ENCODE measurements at regions not wholly inside any gene's neighbourhood (a gene's known extent, or its start where the extent isn't known, plus 50 kb on each side); places are given as distances from the start of the nearest gene placed in this dataset.
"Not testable (repeated sequence)": the region's sequence is repeated elsewhere in the genome, so short reads cannot be mapped to it uniquely, and the experiment has no call there.

GRCh38 chr6:5836597-5836996 lies 170.1 kb downstream of the NRN1 start:
- DNase-seq = not testable (repeated sequence)

GRCh38 chr6:5833120-5833519 lies 173.6 kb downstream of the NRN1 start:
- no peak for DNase-seq

GRCh38 chr6:5832668-5833067 lies 174.1 kb downstream of the NRN1 start:
- no peak for DNase-seq

- not testable (repeated sequence) for DNase-seq
Measured at GRCh38 chr6:5831219-5831862, 175.4 kb downstream of the NRN1 start.

GRCh38 chr6:5828296-5828695 lies 178.4 kb downstream of the NRN1 start:
- DNase-seq = no peak

GRCh38 chr6:5827056-5827904 lies 179.4 kb downstream of the NRN1 start:
- DNase-seq = no peak

- DNase-seq = not testable (repeated sequence)
Measured at GRCh38 chr6:5824382-5824983, 182.2 kb downstream of the NRN1 start.
